ENCODE measurements at regions not wholly inside any gene's neighbourhood (a gene's known extent, or its start where the extent isn't known, plus 50 kb on each side); places are given as distances from the start of the nearest gene placed in this dataset.

- no peak for DNase-seq
Observed at GRCh38 chr5:141745390-141745789, 63.4 kb upstream of the ARAP3 start.

DNA sequence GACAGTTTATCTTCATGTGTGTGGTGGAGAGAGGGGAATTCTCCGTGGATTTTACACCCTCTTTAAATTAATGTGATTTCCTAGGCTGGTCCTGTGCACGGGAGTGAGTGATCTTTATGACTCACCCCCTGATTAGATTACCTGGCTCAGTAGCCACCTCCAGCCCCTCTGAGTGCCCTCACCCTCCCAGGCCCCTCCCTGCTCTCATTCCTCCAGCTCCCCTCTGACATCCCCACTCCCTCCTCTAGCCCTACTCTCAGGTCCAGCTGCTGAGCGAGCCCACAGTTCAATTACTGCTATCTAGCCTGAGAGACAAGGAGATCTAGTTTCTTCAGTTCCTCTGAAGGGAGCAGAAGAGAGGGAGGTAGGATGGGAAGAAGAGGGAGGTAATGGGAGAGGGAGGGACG lies 61.8 kb upstream of the ARAP3 start:
- no peak for DNase-seq

- peak; percentile 81 to 82 for DNase-seq
Observed at GRCh38 chr5:141742866-141743851, 61.1 kb upstream of the ARAP3 start.

- DNase-seq: no peak
Observed at GRCh38 chr5:141742144-141742543, 60.1 kb upstream of the ARAP3 start.

- no peak for DNase-seq
Observed at GRCh38 chr5:141740885-141741284, 58.9 kb upstream of the ARAP3 start.

GRCh38 chr5:141737535-141737934 lies 55.5 kb upstream of the ARAP3 start:
- no peak for DNase-seq

DNA sequence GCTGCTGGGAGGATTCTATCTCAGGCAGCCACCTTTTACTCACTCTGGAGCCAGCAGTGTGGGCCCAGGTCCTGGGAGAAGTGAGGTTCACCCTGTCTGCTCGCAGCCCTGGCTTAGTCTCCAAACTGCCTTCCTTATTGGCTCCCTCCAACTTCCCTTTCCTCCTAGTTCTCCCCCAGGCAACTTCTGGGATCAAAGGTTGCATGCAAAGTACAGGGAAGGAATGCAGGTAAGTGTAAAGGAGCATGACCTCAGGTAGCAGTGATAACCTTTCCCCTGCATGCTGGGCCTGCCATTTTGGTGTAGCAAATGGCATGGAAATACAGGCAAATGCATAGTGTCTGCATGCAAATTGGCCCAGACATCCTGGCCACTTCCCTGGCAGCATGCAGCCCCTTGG lies 53.8 kb upstream of the ARAP3 start:
- no peak for DNase-seq

- DNase-seq: peak in 1 of 2 experiments; percentile 44
Observed at GRCh38 chr5:141734501-141735229, 52.6 kb upstream of the ARAP3 start.

- no peak for DNase-seq
Observed at GRCh38 chr5:141733198-141733597, 51.2 kb upstream of the ARAP3 start.

GRCh38 chr5:141732417-141732816 lies 50.4 kb upstream of the ARAP3 start:
- DNase-seq: no peak

Measured in SHP77 (cell line).